SU-DHL-6 (cell line): ENCODE measurements at regions not wholly inside any gene's neighbourhood (a gene's known extent, or its start where the extent isn't known, plus 50 kb on each side); places are given as distances from the start of the nearest gene placed in this dataset.

Experiments
- CTCF ChIP-seq: fragments of 200-600 bp; sonication (generic); IDR thresholded peaks from one replicate; pipeline ENCODE4 v1.5.1; 2017; ENCODE audit warnings: antibody characterized with exemption, mild to moderate bottlenecking, low read length, moderate library complexity; ENCODE audit not compliant: insufficient read depth, poor library complexity, severe bottlenecking
- EZH2phosphoT487 ChIP-seq: fragments of 200-600 bp; sonication (generic), shearing (Covaris generic); conservative IDR thresholded peaks from 2 replicates; pipeline ENCODE4 v1.6.1; 2018; ENCODE audit warnings: mild to moderate bottlenecking, antibody characterized with exemption, low read length, moderate library complexity, mixed read lengths

DNA sequence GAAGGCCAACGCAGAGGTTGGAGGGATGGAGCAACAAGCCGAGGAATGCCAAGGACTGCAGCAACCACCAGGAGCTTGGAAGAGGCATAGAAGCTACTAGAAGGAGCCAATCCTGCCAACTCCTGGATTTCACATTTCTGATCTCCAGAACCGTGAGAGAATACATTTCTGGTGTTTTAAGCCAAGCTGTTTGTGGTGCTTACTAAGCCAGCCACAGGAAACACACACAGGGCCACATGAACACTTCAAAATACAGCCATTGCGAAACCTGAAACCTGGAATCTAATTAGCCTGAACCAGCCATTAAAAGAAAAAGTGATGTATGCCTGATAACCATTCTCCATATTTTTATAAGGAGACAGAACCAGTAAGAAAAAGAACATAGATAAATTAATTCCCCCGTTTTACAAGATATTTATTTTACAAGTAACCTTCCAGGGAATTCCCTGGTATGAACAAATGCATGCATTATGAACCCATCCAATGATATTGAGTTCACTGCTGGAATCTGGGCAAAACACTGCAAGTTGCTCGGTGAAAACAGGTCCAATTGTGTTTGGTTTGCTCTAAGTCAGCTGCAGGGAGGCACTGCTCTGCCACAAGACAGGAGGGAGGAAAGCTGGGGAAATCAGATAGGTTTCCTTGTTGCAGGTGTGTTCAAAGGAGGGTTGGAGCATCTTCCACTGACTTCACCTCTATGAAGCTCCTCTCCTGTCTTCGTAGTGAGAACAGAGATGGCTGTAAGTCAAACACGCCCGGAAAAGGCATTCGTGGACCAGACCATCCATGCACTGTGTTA is 70.2 kb downstream of the ETS2 start:
- TF ChIP-seq CTCF: no peak
- no peak for TF ChIP-seq EZH2phosphoT487
